ENCODE measurements at regions not wholly inside any gene's neighbourhood (a gene's known extent, or its start where the extent isn't known, plus 50 kb on each side); places are given as distances from the start of the nearest gene placed in this dataset.

DNA sequence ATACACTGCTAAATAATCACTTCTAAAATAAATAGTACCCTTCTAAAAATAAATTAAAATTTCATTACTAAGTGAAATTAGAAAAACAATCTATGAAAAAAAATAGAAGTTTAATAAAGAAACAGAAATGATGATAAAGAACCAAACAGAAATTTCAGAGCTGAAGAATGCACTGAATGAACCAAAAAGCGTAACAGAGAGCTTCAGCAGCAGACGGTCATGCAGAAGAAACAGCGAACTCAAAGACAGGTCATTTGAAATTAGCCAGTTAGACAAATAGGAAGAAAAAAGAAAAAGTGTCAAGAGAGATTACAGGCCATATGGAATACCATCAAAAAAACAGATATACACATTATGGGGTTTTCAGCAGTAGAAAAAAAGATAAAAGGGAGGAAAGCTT, 706.7 kb downstream of the TBC1D32 start:
- DNase-seq (ENCODE audit: low read depth in 2 of 2), result no peak

DNA sequence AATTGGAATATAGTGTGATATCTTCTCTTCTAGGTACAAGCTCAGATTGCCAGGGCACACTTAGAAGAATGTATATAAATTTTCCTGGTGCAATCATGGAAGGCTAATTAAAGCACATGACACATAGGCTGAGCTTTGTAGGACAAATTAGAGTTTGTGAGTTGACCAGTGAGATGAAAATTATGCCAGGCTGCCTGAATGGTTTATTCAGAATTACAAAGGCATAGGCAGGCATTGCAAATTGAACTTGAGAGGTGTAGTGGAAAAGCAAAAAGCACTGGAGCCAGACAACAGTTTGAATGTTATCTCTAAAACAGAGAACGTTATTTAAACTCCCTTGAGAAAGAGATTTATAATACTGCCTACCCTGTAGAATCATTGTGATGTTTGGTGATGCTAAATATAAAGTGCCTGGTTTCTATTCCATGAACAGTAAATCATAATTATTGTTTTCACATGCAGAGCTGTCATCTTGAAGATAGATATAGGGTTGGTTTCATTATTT, 712.1 kb downstream of the TBC1D32 start:
- no peak for DNase-seq (ENCODE audit: low read depth in 2 of 2)

DNA sequence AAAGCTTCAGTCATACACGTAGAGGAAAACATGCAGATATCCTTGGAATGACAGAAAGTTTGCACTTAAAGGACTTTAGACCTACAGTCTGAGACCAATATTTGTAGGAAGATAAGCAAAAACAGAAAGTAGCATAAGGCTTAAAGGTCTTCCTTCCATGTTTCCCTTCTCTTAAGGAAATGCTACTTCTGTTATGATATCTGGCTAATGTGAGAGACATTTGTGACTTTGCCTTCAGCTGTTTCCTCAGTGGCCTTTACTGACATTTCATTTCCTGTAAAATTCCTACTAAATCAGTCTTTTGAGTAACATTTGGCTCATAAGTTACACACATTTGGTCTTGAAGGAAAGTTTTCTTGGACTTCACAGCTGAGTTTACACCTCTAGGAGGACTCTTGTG, 713.4 kb downstream of the TBC1D32 start:
- DNase-seq (ENCODE audit: low read depth in 2 of 2), result no peak

- DNase-seq (ENCODE audit: low read depth in 2 of 2), result no peak
Measured at GRCh38 chr6:120615238-120615637, 719.0 kb downstream of the TBC1D32 start.

DNA sequence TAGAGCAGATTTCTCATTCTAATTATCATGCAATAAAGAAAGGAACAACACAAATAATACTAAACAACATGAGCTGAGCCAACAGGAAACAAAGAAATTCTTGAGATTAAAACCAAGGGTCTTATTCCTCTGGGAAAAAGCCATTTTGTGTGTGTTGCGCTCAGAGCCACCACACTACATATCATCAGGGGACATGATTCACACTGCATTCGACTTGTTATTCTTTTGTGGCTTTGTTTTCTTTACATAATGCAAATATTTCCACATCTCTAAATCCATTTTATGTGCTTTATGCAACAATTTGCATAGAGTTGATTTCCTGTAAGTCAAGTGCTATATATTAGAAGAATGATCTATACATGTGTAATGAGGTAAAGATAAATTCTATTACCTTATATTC, 719.6 kb downstream of the TBC1D32 start:
- no peak for DNase-seq (ENCODE audit: low read depth in 2 of 2)

GRCh38 chr6:120608826-120609225, 725.5 kb downstream of the TBC1D32 start:
- DNase-seq (ENCODE audit: low read depth in 2 of 2), result no peak

- DNase-seq (ENCODE audit: low read depth in 2 of 2), result no peak
Measured at GRCh38 chr6:120606743-120607142, 727.5 kb downstream of the TBC1D32 start.

GRCh38 chr6:120604510-120604909, 729.8 kb downstream of the TBC1D32 start:
- DNase-seq (ENCODE audit: low read depth in 2 of 2), result no peak

DNA sequence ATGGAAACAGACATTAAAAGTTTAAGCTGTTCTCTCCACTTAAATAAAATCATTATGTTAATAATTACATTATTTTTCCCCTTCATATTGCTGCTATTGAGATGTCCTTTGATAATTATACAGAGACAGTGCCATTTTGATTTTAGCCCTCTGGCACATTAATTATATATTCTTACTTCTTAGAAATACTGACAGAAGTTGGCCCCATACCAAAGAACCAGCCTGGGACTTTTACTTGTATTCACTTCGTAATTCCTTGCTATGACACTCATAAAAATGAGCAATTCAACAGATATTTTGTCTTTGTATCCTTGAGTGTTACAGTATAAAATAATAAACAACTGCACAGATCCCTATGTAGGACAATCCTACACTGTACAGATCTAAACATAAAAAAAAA, 743.7 kb downstream of the TBC1D32 start:
- no peak for DNase-seq (ENCODE audit: low read depth in 2 of 2)

GRCh38 chr6:120588424-120588823, 745.9 kb downstream of the TBC1D32 start:
- DNase-seq (ENCODE audit: low read depth in 2 of 2), result no peak

GRCh38 chr6:120587381-120587780, 746.9 kb downstream of the TBC1D32 start:
- DNase-seq (ENCODE audit: low read depth in 2 of 2), result no peak

- no peak for DNase-seq (ENCODE audit: low read depth in 2 of 2)
Measured at GRCh38 chr6:120584111-120584760, 750.0 kb downstream of the TBC1D32 start.

DNA sequence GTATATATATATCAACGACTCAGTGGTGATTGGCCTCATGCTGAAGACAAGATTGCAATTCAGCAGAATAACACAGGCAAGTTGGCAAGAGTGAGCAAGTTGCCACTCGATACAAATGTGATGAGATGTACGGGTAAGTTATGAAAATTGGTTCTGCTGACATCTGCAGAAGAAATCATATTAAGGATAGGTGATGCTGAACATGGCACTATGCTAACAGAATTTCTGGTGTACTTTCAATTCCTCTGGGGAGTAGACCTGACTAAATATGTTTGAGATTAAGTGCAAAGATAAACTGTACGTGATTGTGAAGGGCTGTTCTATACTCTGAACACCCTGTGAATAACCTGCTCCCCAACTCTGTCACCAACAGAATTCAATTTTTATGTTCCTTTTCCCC, 758.2 kb downstream of the TBC1D32 start:
- DNase-seq (ENCODE audit: low read depth in 2 of 2), result no peak

GRCh38 chr6:120569714-120570113, 764.6 kb downstream of the TBC1D32 start:
- no peak for DNase-seq (ENCODE audit: low read depth in 2 of 2)

GRCh38 chr6:120564779-120565178, 769.5 kb downstream of the TBC1D32 start:
- no peak for DNase-seq (ENCODE audit: low read depth in 2 of 2)

DNA sequence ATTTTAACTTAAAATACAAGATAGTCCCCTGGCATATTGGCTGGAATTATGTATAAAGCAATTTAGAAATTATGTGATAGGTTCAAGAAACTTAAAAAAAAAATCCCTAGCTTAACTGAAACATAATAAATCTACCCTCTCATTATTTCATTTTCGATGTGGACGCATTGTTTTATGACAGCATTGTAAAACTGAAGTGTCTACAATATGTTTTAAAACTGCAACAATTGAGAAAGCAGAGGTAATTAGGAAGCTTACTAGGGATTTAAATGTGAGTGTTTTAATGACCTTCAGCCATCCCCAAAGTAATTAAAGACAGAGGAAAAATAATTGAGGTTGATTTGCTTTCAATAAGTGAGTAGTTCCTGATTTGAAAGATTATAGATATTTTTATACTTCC, 776.0 kb downstream of the TBC1D32 start:
- no peak for DNase-seq (ENCODE audit: low read depth in 2 of 2)

GRCh38 chr6:120557554-120557953, 776.7 kb downstream of the TBC1D32 start:
- no peak for DNase-seq (ENCODE audit: low read depth in 2 of 2)

- DNase-seq (ENCODE audit: low read depth in 2 of 2), result no peak
Measured at GRCh38 chr6:120556491-120556890, 777.8 kb downstream of the TBC1D32 start.

DNA sequence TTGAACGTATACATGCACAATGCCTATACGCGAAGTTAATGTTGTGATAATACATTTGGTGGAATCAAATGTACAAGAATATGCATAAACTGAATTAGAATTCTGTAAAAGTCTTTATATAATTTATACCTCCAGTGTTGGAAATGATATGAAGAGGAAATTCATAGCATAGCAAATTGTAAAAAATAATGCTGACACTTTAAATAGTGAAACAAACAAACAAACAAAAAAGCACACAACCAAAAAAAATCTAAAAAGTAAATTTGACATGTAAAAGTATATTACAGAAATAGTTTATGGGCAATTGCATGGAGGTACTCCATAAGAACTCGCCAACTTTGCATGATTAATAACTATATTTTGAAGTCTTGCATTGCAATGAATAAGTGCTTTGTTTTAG, 780.9 kb downstream of the TBC1D32 start:
- no peak for DNase-seq (ENCODE audit: low read depth in 2 of 2)

DNA sequence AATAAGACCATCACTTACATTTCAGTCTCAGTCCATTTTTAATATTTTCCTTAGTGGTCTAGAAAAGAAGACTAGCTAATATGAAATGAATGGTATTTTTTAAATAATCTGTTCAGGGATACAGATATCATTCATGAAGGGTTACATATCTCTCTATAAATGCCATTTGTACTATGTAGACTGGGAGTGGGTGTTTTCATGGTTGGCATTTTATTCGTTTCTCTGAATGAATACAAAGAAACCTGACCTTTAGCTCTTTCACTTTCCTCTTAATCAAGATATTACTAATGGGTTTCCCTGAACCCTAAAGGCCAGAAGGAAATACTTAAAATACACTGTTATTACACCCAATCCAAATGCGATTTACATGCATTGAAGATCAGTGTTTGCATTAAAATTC, 788.9 kb downstream of the TBC1D32 start:
- no peak for DNase-seq (ENCODE audit: low read depth in 2 of 2)

DNA sequence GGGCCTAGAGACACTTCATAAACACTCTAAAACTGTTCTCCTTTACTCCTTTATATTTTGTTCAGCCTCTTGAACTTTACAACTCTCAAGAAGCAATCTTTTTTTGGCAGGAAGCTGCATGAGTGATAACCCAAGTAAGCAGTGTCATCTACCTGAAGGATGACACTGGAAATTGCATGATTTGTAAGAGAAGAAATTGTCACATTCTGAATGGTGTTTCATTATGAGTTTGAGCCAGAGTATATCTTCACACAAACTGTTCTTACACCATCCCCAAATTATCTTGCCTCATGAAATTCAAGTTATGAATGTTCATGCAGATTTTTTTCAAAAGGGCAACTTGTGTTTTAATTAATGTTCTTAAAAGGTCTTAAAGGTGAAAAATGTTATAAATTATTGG, 799.3 kb downstream of the TBC1D32 start:
- no peak for DNase-seq (ENCODE audit: low read depth in 2 of 2)

GRCh38 chr6:120526576-120526975, 807.7 kb downstream of the TBC1D32 start:
- no peak for DNase-seq (ENCODE audit: low read depth in 2 of 2)

GRCh38 chr6:120514544-120514943, 819.7 kb downstream of the TBC1D32 start:
- no peak for DNase-seq (ENCODE audit: low read depth in 2 of 2)

GRCh38 chr6:120511712-120512111, 822.6 kb downstream of the TBC1D32 start:
- no peak for DNase-seq (ENCODE audit: low read depth in 2 of 2)

All from stimulated activated CD8-positive, alpha-beta memory T cell treated with anti-CD3 and anti-CD28 coated beads, Interleukin-2, amount 100 ng/mL, for 1 hour (primary cell).